Mesothelial cell of epicardium (in vitro differentiated cells): ENCODE measurements at regions not wholly inside any gene's neighbourhood (a gene's known extent, or its start where the extent isn't known, plus 50 kb on each side); places are given as distances from the start of the nearest gene placed in this dataset.

Experiments
- DNase-seq, 2 experiments: peaks; one replicate each; pipeline ENCODE4 v3.0.0; 2021; ENCODE audit warnings: low spot score in 2 of 2; ENCODE audit not compliant: unreplicated experiment in 2 of 2
- H3K27ac Mint-ChIP-seq: 2 replicates; pipeline ENCODE4 v1.8.0; 2021; ENCODE audit warnings: mixed read lengths
- H3K27me3 Mint-ChIP-seq: 2 replicates; pipeline ENCODE4 v1.8.0; 2021; ENCODE audit warnings: low read depth, mixed read lengths
- H3K36me3 Mint-ChIP-seq: 2 replicates; pipeline ENCODE4 v1.8.0; 2021; ENCODE audit warnings: mixed read lengths
- H3K4me1 Mint-ChIP-seq: 2 replicates; pipeline ENCODE4 v1.8.0; 2021; ENCODE audit warnings: mixed read lengths
- H3K4me3 Mint-ChIP-seq: 2 replicates; pipeline ENCODE4 v1.8.0; 2021; ENCODE audit warnings: mild to moderate bottlenecking, moderate library complexity, mixed read lengths
- H3K9me3 Mint-ChIP-seq: 2 replicates; pipeline ENCODE4 v1.8.0; 2021; ENCODE audit warnings: mixed read lengths
- CTCF ChIP-seq: fragments of 200-600 bp; sonication (generic); IDR thresholded peaks from one replicate; pipeline ENCODE4 v1.5.0; 2021; ENCODE audit warnings: antibody characterized with exemption; ENCODE audit not compliant: unreplicated experiment

GRCh38 chrX:6693051-6693450 is 158.1 kb upstream of the VCX3A start:
- peaks cover 15% of the 10 kb centered on the region for H3K4me1 Mint-ChIP-seq
- TF ChIP-seq CTCF, result no peak
- H3K27me3 Mint-ChIP-seq, result no peaks in the 10 kb centered on the region
- no peak for DNase-seq
- peaks cover 12% of the 10 kb centered on the region for H3K9me3 Mint-ChIP-seq
- H3K27ac Mint-ChIP-seq, result no peak overlapping the region
- H3K4me3 Mint-ChIP-seq, result no peak overlapping the region
- no peaks in the 10 kb centered on the region for H3K36me3 Mint-ChIP-seq

- TF ChIP-seq CTCF, result no peak
- no peaks in the 10 kb centered on the region for H3K4me1 Mint-ChIP-seq
- peaks cover 11% of the 10 kb centered on the region for H3K9me3 Mint-ChIP-seq
- DNase-seq, result no peak
- H3K36me3 Mint-ChIP-seq, result no peaks in the 10 kb centered on the region
- no peak overlapping the region for H3K27ac Mint-ChIP-seq
- H3K27me3 Mint-ChIP-seq, result no peaks in the 10 kb centered on the region
- no peak overlapping the region for H3K4me3 Mint-ChIP-seq
Observed at GRCh38 chrX:6685489-6685888, 150.6 kb upstream of the VCX3A start.

DNA sequence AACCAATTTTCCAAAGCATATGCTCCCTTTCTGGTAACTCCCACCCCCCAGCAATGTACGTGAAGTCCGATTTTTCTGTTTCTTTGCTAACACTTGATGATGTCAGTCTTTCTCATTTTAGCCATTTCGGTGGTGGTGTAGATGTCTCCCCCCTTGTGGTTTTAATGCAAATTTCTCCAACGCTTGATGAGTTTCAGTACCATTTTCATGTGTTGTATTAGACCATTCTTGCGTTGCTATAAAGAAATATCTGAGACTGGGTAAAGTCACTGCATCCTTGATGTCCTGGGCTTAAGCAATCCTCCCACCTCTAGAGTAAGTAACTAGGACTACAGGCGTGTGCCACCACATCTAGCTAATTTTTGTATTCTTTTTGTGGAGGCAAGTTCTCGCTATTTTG is 148.4 kb upstream of the VCX3A start:
- Mint-ChIP-seq H3K4me1 (no peaks in the 10 kb centered on the region), H3K27ac (no peak overlapping the region), H3K36me3 (no peaks in the 10 kb centered on the region), H3K27me3 (no peaks in the 10 kb centered on the region), H3K4me3 (no peak overlapping the region), H3K9me3 (peaks cover 4% of the 10 kb centered on the region)
- no peak for TF ChIP-seq CTCF
- DNase-seq, result no peak

GRCh38 chrX:6681521-6682145 is 146.7 kb upstream of the VCX3A start:
- Mint-ChIP-seq H3K4me1 (no peaks in the 10 kb centered on the region), H3K9me3 (peaks cover 4% of the 10 kb centered on the region), H3K27ac (no peak overlapping the region), H3K36me3 (no peaks in the 10 kb centered on the region), H3K4me3 (no peak overlapping the region), H3K27me3 (no peaks in the 10 kb centered on the region)
- DNase-seq, result no peak
- TF ChIP-seq CTCF, result no peak

- no peak for DNase-seq
- TF ChIP-seq CTCF, result no peak
- Mint-ChIP-seq H3K36me3 (no peaks in the 10 kb centered on the region), H3K27ac (no peak overlapping the region), H3K27me3 (no peaks in the 10 kb centered on the region), H3K9me3 (peaks cover 4% of the 10 kb centered on the region), H3K4me1 (no peaks in the 10 kb centered on the region), H3K4me3 (no peak overlapping the region)
Observed at GRCh38 chrX:6679988-6680387, 145.1 kb upstream of the VCX3A start.

DNA sequence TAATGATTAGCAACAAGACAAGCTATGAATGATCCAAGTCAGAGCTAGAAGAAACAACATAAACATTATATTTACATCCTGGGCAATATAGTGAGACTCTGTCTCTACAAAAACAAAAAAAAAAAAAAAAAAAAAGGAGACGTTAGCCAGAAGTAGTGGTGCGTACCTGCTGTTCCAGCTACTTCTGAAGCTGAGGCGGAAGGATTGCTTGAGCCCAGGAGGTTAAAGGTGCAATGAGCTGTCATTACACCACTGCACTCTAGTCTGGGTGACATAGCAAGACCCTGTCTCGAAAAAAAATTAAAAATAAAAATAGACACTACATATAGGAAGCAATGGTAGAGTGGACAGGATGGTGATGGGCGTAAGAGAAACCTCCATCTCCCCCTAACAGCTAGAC is 144.6 kb upstream of the VCX3A start:
- no peaks in the 10 kb centered on the region for H3K36me3 Mint-ChIP-seq
- H3K4me1 Mint-ChIP-seq, result no peaks in the 10 kb centered on the region
- peaks cover 4% of the 10 kb centered on the region for H3K9me3 Mint-ChIP-seq
- no peak overlapping the region for H3K4me3 Mint-ChIP-seq
- H3K27me3 Mint-ChIP-seq, result no peaks in the 10 kb centered on the region
- no peak for TF ChIP-seq CTCF
- DNase-seq, result no peak
- H3K27ac Mint-ChIP-seq, result no peak overlapping the region
